ENCODE measurements at regions not wholly inside any gene's neighbourhood (a gene's known extent, or its start where the extent isn't known, plus 50 kb on each side); places are given as distances from the start of the nearest gene placed in this dataset.
A peak's percentile ranks its signal among the peaks of the same experiment; 100 is the strongest.

- H3K27ac Mint-ChIP-seq, result no peak overlapping the region
- H3K9me3 Mint-ChIP-seq, result no peaks in the 10 kb centered on the region
- H3K27me3 Mint-ChIP-seq, result peaks cover 21% of the 10 kb centered on the region
- no peak overlapping the region for H3K4me3 Mint-ChIP-seq
- peaks cover 5% of the 10 kb centered on the region for H3K4me1 Mint-ChIP-seq (ENCODE audit: unreplicated experiment)
- TF ChIP-seq, protein P1, sequence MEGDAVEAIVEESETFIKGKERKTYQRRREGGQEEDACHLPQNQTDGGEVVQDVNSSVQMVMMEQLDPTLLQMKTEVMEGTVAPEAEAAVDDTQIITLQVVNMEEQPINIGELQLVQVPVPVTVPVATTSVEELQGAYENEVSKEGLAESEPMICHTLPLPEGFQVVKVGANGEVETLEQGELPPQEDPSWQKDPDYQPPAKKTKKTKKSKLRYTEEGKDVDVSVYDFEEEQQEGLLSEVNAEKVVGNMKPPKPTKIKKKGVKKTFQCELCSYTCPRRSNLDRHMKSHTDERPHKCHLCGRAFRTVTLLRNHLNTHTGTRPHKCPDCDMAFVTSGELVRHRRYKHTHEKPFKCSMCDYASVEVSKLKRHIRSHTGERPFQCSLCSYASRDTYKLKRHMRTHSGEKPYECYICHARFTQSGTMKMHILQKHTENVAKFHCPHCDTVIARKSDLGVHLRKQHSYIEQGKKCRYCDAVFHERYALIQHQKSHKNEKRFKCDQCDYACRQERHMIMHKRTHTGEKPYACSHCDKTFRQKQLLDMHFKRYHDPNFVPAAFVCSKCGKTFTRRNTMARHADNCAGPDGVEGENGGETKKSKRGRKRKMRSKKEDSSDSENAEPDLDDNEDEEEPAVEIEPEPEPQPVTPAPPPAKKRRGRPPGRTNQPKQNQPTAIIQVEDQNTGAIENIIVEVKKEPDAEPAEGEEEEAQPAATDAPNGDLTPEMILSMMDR (conservative IDR thresholded peaks at IDR 0.05), result no peak
- DNase-seq (ENCODE audit: extremely low spot score, unreplicated experiment), result no peak
- H3K36me3 Mint-ChIP-seq, result no peaks in the 10 kb centered on the region
Observed at GRCh38 chr14:100659345-100660001, 67.2 kb upstream of the DLK1 start.

- Mint-ChIP-seq H3K27me3 (peaks cover 27% of the 10 kb centered on the region), H3K4me3 (no peak overlapping the region), H3K36me3 (no peaks in the 10 kb centered on the region), H3K9me3 (no peaks in the 10 kb centered on the region), H3K27ac (no peak overlapping the region), H3K4me1 (ENCODE audit: unreplicated experiment) (peaks cover 11% of the 10 kb centered on the region)
- no peak for DNase-seq (ENCODE audit: extremely low spot score, unreplicated experiment)
- TF ChIP-seq, protein P1 (conservative IDR thresholded peaks at IDR 0.05), result no peak
Observed at GRCh38 chr14:100660498-100660881, 66.2 kb upstream of the DLK1 start.

GRCh38 chr14:100660882-100661635 is 65.6 kb upstream of the DLK1 start:
- H3K9me3 Mint-ChIP-seq, result no peaks in the 10 kb centered on the region
- no peak overlapping the region for H3K27ac Mint-ChIP-seq
- H3K4me3 Mint-ChIP-seq, result no peak overlapping the region
- TF ChIP-seq, protein P1 (conservative IDR thresholded peaks at IDR 0.05), result no peak
- peaks cover 11% of the 10 kb centered on the region for H3K4me1 Mint-ChIP-seq (ENCODE audit: unreplicated experiment)
- H3K36me3 Mint-ChIP-seq, result no peaks in the 10 kb centered on the region
- DNase-seq (ENCODE audit: extremely low spot score, unreplicated experiment), result no peak
- peaks cover 24% of the 10 kb centered on the region for H3K27me3 Mint-ChIP-seq

DNA sequence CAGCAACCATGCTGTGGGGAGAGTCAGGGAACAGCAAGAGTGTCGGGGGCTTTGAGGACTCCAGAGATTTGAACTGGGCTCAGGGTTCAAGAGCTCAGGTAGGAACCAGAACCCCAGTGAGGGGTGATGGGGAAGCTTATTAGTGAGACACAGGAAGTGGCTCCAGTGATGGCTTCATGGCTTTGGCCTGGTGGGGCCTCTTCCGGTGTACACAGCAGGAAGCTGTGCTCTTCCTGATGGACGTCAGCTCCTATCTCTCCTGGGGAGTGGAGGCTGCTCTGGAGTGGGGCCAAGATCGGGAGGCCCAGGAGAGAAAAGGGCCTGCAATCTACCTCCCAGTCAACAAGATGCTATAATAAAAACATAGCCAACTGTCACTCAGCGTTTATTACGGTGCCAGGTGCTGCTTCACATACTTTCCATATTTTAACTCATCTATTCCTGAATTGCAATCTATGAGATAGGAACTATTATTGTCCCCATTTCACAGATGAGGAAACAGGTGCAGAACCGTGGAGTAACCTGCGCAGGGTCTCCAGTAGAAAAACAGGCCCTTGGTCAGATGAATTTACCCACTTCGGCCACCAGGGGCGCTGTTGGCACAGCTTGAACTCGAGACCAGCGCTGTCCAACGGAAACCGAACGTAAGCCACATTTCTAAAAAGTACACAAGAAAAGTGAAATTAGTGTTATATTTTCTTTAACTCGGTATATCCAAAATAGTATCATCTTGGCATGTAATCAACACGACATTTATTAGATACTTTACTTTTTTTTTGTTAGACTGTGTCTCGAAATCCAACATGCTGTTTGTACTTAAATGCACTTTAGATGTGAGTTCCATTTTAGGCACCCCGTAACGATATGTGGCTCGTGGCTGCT is 63.6 kb upstream of the DLK1 start:
- Mint-ChIP-seq H3K9me3 (no peaks in the 10 kb centered on the region), H3K4me1 (ENCODE audit: unreplicated experiment) (peaks cover 11% of the 10 kb centered on the region), H3K27ac (no peak overlapping the region), H3K27me3 (peaks cover 16% of the 10 kb centered on the region), H3K4me3 (no peak overlapping the region), H3K36me3 (no peaks in the 10 kb centered on the region)
- DNase-seq (ENCODE audit: extremely low spot score, unreplicated experiment), result peak; percentile 82
- TF ChIP-seq, protein P1 (conservative IDR thresholded peaks at IDR 0.05), result peak; percentile 97

GRCh38 chr14:100663761-100664052 is 63.0 kb upstream of the DLK1 start:
- H3K27ac Mint-ChIP-seq, result no peak overlapping the region
- peaks cover 16% of the 10 kb centered on the region for H3K27me3 Mint-ChIP-seq
- TF ChIP-seq, protein P1 (conservative IDR thresholded peaks at IDR 0.05), result no peak
- no peak for DNase-seq (ENCODE audit: extremely low spot score, unreplicated experiment)
- H3K36me3 Mint-ChIP-seq, result no peaks in the 10 kb centered on the region
- H3K4me3 Mint-ChIP-seq, result no peak overlapping the region
- H3K9me3 Mint-ChIP-seq, result no peaks in the 10 kb centered on the region
- H3K4me1 Mint-ChIP-seq (ENCODE audit: unreplicated experiment), result peaks cover 11% of the 10 kb centered on the region

Measured in type B pancreatic cell (in vitro differentiated cells).